HG03354 (cell line): ENCODE measurements at regions not wholly inside any gene's neighbourhood (a gene's known extent, or its start where the extent isn't known, plus 50 kb on each side); places are given as distances from the start of the nearest gene placed in this dataset.

Source experiments
- ATAC-seq: cut with Tn5 transposase; IDR thresholded peaks from one replicate; pipeline ENCODE4 v1.9.1; 2021; ENCODE audit warnings: mild to moderate bottlenecking; ENCODE audit not compliant: unreplicated experiment, poor library complexity, severe bottlenecking

DNA sequence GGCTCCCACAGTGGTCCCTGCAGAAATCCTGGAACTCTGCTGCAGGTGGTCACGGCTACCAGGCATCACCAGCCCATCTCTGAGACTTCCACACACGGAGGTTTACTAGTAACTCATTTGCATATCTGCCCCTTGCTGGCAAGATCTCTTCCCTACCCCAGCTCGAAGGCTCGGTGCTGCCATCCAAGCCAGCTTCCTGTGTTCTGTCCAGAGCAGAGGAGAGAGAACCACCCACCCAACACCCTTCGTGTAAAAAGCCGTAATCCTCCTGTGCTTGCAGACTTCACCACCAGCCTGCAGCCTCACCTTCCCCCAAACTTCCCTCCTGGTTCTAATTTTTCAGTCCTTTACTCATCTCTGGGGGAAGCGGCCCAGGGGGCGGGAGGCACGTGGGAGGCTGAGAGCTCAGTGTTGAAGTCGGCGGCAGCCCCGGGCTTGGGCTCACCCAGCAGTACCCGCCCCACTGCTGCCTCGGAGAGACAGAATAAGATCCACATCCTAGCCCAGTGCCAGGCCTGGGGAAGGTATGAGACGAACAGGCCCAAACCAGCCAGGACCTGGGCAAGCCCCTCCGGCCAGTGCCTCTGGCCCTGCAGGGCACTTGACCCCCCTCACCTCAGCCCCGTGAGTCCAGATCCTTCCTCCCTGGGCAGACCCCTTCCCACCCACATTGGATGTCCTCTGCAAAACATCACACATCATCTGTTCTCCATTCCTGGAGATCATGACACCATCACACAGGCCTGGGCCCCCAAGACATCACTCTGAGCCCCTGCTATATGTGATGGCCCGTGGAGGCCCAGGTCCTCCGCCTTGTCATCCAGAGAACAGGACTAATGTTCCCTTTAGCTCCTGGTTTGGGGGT lies 145.8 kb upstream of the ID2 start:
- no peak for ATAC-seq

DNA sequence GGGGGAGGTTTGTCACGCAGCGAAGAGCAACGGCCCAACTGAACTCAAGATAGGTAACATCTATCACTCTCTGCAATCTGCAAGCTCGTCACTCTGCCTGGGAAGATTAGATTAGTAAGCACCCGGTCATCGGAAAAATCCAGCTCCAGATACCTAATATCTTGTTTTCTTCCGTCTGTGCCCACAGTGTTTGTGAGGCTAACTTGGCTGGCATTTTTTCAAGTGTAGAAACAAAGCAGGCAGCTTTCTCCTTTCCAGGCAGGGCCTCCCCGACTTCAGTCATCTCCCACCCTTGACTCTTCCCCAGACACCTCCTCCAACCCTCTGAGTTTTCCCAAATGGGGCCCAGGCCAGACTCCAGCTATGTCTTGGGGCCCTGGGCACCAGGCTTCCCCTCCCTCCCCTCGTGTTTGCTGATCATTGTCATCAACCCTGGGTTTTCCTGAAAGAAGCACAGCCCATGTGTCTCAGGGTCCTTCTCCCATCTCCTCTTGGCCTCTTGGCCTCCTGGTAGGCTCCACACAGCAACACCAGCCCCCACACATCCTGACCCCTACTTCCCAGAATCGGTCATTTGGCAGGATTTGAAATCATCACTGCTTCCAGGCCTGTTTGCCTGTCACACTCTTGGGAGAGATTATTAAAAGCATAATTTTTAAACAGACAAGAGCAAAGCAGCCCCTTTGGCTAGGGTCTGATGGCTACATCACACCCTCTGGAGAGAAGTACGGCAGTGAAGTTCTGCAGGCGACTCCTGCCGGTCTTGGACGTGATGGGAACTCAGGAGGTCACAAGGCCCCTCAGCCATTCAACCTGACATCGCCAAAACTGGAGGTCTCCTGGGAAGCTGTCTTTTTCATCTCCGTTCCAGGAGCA lies 144.9 kb upstream of the ID2 start:
- no peak for ATAC-seq

DNA sequence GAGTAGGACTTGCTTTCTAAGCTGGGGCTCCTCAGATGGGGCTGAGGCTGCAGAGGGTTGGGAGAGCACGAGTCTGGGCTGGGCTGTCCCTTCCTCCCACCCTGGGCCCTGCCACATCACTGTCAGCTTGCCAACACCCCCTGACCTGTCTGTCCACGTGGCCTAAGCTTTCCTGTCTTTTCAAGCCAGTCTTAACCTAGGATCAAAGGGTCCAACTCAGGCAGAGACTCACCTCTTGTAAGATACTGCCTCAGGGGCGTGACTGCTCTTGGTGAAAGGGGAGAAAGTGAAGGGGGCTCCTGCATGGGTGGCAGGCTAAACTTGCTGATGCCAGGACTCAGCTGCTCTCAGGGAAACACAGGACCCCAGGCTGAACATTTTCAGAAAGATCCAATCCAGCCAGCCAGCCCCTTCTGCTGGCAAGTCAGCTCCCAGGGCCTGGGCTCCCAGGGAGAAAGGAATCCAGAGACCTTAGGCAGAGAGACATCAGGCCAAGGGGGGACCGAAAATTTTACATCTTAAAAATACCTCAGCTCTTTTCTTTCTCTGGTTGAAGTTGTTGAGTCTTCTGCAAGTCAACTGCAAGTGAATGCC lies 144.2 kb upstream of the ID2 start:
- no peak for ATAC-seq

DNA sequence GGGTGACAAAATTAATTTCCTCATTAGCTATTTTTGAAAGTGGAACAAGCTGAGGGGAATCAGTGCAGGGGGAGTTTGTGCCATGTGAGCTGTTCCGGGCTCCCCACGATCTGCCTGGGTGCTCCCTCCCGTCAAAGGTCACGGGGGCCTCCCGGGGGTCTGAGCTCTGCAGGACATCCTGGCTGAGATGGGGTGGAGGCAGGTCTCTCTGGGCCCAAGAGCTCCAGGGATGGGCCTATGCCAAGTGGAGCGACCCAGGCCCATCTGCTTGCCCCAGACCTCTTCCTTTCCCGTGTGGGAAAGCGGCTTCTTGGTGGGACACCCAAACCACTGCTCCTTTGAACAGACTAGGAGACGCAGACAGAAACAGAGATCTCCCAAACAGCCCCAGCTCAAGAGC lies 143.3 kb upstream of the ID2 start:
- ATAC-seq: no peak

DNA sequence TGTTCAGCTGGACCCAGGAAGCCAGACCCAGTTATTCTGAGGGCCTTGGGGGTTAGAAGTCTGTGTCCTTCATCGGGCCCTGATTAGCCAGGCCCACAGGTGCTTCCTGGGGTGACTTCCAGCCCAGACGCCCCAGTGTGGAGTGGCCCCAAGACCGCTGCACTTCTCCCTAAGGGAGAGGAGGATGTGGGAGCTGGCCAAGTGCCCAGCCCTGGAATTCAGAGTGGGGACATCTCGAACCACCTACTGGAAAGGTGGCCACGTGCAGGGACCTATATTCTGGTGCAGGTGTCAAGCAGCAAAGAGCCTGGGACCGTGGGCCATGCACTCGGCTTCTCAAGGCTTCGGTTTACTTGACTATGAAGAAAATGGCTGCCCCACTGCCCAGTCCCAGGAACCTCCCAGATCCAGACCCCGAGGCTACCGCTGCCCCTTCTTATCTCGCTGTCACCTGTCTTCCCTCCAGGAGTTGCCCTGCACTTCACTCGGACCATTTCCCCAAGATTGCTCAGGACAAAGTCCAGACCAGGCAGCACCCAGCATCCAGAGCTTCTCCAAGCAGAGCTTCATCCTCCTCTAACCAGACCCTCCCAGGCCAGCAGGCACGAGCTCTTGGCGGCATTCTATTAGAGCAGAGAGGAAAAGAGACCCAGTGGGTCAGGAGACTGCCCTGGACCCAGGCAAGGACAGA lies 142.8 kb upstream of the ID2 start:
- ATAC-seq: no peak

DNA sequence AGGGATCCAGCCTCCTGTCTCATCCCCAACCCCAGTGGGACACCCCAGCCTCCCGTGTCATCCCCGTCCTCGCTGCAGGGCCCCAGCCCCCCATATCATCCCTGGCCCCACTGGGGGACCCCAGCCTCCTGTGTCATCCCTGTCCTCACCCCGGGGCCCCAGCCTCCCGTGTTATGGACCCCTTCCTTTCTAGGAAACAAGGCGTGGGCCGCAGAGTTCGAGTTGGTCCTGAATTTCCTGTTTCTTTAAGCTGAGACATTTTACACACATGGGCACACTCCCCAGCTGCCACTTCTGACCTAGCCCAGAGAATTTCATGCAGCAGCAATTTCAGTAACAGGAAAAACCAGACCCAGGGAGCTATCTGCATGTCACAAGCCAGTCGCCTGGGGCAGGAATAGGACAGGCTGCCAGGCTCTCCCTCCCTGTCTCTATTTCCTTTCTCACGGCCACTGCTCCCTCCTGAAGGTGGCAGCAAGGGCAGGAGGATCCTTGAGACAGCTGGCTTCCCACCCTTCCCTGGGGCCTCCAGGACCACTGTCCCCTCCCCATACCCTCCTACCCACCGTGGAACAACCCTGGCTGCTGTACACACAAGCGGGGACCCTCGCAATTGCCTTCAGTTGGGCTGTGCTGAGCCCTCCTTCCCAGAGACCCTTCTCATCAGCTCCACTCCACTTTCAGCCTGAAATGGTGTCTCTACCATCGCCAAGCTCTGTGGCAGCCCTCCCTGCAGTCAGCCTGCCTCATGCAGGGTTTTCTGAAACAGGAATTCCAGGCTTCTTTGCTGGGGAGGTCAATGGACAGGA lies 141.9 kb upstream of the ID2 start:
- ATAC-seq: no peak

DNA sequence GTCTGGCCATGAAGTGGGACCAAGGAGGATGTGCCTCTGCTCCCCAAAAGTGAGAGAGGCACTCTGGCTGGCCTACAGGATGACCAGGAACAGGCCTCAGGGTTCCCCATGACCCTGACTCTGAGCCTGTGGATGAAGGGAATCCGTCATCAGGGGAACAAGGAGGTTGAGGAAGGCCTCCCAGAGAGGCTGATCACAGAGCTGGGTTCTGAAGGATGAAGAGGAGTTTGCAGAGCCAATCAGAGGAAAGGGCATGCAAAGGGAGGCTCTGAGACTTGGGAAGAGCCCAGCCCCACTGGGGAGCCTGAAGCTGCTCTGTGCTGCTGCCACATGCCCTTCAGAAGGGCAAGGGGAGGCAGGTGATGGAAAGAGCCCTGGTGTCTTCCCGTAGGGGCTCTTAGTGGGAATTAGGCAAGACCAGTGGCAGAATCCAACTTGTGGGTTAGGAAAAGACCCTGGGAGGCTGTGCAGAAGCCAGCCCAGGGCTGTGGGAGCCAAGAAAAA lies 141.3 kb upstream of the ID2 start:
- ATAC-seq: no peak

DNA sequence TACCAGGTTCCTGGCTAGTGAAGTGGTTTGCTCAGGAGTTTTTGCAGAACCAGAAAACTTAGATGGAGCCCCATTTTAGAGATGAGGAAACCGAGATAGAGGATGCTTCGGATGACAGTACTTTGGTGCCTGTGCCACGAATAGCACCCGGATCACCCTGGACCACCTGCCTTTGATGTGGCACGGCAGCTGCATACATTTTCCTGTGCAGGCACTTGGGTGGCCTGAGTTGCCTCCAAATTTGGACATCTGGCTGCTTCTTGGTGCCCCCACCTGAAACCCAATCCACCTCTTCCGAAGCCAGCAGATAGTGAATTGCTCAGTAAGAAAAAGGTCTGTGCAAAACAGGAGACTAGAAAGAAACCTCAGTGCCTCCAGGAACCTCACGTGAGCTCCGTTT lies 140.6 kb upstream of the ID2 start:
- no peak for ATAC-seq

DNA sequence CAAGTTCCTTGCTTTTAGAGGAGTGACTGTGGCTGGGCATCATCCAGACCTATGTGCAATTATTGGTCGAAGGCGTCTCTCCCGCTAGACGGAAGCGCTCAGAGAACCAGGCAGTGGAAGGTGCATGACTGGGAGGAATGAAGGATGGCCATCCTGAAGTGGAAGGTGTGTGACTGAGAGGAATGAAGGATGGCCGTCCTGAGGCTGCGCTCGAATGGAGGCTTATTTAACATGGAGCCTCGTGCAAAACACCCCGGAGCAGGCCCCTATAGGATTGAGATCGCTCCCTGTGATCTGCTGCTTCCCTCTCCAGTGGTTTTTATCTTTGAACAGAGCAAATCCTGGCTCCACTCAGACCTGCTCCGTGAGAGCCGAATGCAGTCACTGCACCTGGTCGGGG lies 140.2 kb upstream of the ID2 start:
- no peak for ATAC-seq

DNA sequence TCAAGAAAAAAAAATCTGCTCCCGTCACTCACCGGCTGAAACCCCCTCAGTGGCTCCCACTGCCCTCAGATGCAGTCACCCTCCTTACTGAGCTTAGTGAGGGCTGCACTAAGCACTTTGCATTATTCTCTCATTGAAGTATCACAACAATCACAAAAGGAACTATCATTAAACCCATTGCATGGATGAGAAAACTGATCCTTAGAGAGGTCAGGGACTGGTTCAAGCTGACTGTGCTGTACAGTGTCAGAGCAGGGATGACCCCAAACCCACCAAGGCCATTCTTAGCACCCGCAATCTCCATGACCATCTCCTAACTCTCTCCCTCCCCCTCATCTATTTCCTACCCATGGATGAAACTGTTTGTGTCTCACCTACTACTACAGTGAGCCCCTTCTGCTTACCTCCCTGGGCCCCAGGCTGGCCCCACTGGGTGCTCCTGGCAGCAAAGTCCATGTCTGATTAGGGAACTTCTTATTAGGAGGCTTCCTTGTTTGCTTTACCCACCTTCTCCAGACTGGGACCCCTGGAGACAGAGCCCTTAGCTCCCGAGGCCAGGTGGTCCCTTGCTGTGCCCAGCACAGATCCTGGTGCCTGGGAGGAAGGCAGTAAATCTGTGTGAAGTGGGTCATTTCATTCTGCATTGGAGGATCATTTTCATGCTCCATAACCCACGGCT lies 139.3 kb upstream of the ID2 start:
- ATAC-seq: no peak

DNA sequence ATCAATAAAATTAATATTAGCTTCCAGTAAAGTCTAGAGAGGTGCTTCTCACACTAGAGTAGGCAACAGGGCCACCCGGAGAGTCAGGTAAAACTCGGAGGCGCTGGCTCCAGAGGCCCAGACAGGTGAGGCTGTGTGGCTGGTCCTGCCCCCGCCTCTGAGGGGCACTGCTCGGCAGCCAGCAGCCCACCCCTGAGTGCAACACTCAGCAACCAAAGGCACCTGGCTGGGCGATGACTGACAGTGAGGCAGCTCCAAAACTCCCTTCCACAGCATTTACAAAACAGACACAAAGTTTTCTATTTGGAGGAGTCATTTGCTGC lies 138.8 kb upstream of the ID2 start:
- ATAC-seq: peak; percentile 28

DNA sequence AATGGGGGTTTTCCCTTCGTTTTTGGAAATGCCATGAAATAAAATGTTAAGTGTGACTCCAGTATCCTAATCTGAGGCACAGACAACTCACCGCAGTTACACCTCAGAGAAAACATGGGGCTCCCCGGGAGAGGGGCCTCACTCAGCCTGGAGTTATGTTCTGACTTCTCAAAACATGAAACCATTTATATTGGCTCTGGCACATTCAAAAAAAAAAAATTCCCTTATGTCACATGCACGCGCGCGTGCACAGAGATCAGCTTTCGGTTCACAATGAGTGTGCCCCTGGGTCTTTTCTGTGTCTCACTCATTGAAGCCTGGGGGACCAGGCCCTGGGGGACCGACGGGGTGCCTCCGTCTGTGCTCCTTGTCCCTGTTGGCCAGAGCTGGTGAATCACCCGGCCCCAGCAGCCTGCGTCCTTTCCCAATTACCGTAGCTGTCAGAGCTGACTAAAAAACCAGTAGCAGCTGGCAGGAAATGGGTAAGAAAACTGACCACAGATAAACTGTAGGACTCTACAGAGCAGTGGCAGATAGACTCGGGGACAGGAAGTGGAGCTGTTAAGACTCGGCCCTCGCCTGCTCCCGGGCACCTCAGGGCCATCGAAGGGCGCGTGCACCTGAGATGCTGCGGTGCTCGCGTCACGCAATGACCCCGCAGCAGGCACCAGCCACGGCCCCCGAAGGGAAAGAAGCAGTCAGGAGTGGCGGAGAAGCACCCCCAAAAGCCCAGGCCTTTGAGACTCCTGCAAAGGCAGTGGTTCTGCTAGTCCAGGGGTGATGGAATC lies 138.3 kb upstream of the ID2 start:
- peak; percentile 71 for ATAC-seq

DNA sequence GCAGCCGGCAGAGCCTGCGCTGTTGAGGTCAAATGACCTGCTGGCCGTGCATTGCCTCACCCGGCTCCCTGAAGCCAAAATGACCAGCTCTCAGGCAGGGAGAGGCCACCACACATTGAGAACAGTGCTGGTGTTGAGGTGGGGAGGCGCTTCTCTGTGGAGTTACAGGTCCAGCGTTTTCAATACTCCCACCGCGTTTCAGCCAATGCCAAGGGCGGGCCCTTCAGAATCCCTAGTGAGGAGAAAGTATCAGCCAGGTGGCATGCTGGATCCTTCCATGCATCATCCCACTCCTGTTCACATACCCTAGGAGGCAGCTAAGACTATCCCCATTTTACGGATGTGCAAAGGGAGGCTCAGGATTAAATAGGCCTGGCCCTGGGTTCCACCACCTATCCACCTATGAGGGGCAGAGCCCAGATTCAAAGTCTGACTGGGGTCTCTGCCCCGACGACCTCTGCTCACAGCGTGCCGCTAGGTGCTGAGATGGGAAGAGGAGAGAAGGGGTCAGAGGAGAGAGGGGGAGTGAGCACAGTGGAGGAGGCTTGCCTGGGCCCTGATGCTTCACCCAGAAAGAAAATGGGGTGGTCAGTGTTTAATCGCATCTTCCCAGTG lies 137.6 kb upstream of the ID2 start:
- ATAC-seq: no peak

DNA sequence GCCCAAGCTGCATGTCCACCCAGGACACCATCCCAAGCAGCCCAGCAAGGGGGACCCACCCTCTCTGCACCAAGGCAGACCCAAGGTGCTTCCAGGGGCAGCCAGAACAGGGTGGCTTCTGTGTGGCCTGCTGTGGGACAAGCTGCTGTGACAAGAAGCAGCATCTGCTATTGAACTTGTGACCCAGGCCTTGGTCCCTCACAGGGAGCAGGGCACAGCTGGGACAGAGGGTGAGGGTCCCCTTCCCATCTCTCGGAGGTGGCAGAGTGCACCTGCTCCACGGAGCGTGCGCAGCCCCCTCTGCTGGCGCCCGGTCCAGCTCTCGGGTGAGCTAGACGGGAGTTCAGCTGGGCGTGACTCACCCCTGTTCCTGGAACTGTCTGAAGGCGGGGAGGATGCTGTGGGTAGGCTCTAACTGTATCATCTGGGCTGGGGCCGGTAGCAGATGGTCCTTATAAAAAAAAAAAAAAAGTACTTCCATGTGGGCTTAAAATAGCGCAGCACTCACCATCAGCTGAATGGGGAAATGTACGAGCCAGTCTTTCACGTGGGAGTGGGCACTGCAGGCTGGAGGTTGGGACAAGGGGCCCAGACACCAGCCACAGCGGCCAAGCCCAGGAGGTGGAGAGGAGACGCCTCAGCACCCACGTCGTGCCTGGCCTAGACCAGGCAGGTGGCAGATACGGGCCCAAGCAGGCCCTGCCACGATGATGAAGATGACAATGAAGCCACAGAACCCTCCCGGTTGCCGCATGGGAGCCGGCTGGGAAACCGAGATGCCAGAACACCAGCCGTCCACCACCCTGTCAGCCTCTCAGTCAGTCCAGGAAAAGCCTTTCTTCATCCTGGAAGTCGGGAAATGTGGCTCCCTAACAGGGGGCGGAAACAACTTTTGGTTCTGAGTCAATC lies 136.8 kb upstream of the ID2 start:
- ATAC-seq: peak; percentile 67

DNA sequence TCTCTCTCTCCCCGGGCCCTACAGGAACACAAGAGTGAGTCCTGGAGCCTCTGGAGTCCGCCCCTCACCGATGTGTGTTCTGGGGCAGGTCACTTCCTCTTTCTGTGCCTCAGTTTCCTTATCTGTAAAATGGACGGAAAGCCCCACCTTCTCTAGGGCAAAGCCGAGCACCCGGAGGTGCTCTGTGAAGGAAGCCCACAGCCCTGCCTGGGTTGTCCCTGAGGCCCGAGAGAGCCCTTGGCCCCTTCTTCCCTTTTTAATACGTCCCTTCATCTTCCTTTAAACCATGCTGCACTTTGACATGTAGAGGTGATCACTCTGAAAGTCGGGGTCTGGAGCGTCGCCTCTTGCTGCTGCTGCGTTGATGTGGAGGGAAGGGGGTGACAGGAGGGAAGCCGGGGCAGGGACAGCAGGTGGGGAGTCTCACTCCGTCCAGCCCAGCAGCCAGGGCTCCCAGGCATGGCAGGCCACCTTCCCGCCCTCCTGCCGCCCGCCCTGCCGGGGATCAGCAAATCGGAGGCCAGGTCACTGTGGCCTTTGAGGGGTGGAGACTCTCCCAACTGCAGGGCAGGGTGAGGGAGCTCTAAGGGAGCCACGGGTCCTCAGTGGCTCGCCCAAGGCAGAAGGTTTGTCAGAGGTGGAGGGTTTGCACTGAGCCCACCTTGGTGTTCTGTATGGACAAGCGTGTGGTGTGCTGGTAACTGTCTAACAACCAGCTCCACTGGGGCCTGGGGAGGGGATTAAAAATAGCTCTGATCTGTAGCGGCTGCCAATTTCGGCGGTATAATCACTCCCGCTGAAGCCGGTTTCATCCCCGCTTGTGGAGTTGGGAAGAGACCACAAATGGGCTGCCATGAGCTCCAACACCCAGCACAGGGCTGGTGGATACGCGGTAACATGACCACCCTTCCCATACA lies 135.9 kb upstream of the ID2 start:
- no peak for ATAC-seq
